Endothelial cell (in vitro differentiated cells): ENCODE measurements at regions not wholly inside any gene's neighbourhood (a gene's known extent, or its start where the extent isn't known, plus 50 kb on each side); places are given as distances from the start of the nearest gene placed in this dataset.

ENCODE experiments used
- DNase-seq: peaks from one replicate; pipeline ENCODE4 v3.0.0; 2021; ENCODE audit warnings: low spot score
- H3K27ac Mint-ChIP-seq: one replicate; pipeline ENCODE4 v1.8.0; 2021; ENCODE audit warnings: mixed read lengths, inconsistent platforms; ENCODE audit not compliant: unreplicated experiment
- H3K27me3 Mint-ChIP-seq: one replicate; pipeline ENCODE4 v1.8.0; 2021; ENCODE audit warnings: mild to moderate bottlenecking, moderate library complexity, mixed read lengths, inconsistent platforms; ENCODE audit not compliant: unreplicated experiment
- H3K36me3 Mint-ChIP-seq: one replicate; pipeline ENCODE4 v1.8.0; 2021; ENCODE audit warnings: mild to moderate bottlenecking, low read depth, mixed read lengths, inconsistent platforms; ENCODE audit not compliant: unreplicated experiment
- H3K4me1 Mint-ChIP-seq: one replicate; pipeline ENCODE4 v1.8.0; 2021; ENCODE audit warnings: mild to moderate bottlenecking, mixed read lengths, inconsistent platforms; ENCODE audit not compliant: unreplicated experiment
- H3K4me3 Mint-ChIP-seq: one replicate; pipeline ENCODE4 v1.8.0; 2021; ENCODE audit warnings: mild to moderate bottlenecking, mixed read lengths, inconsistent platforms; ENCODE audit not compliant: unreplicated experiment
- H3K9me3 Mint-ChIP-seq: one replicate; pipeline ENCODE4 v1.8.0; 2021; ENCODE audit warnings: mixed read lengths, inconsistent platforms; ENCODE audit not compliant: unreplicated experiment
- TF ChIP-seq, protein P1 (sequence below): fragments of 200-600 bp; sonication (generic); IDR thresholded peaks from one replicate; pipeline ENCODE4 v1.5.0; 2021; ENCODE audit warnings: antibody characterized with exemption; ENCODE audit not compliant: unreplicated experiment

DNA sequence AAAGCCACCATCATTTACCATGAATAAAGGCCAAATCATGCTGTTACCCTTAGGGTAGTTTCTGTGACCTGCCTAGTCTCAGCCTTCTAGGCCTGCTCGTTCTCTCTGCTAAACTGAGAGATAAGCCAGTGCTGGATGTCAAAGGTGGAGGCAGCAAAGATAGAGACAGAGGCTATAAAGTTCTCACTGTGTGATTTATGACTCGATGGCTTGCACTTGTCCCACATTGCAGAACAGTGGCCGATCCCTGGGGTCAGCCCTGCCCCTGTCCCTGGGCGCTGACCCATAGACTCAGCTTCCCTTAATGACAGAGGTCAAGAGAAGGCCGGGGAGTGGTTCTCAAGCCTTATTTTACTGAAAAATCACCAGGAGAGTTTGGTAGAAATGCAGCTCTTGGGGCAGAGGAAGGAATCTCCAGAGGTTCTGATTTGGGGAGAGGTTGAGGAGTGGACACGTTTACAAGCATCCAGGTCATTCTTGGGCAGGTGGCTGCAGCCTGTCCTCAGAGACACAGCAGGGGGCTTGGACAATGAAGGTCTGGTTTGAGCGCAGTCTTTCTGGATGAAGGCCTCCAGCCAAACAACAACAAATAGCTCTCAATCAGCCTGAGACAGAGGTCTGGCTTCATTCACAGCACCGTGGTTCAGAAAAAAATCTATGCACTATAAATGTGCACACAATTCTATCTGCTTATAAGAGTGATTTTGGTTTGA lies 143.5 kb downstream of the ACKR3 start:
- no peaks in the 10 kb centered on the region for H3K9me3 Mint-ChIP-seq
- H3K4me1 Mint-ChIP-seq = no peaks in the 10 kb centered on the region
- H3K27ac Mint-ChIP-seq = no peak overlapping the region
- H3K4me3 Mint-ChIP-seq = no peak overlapping the region
- peaks cover 4% of the 10 kb centered on the region for H3K27me3 Mint-ChIP-seq
- TF ChIP-seq, protein P1, sequence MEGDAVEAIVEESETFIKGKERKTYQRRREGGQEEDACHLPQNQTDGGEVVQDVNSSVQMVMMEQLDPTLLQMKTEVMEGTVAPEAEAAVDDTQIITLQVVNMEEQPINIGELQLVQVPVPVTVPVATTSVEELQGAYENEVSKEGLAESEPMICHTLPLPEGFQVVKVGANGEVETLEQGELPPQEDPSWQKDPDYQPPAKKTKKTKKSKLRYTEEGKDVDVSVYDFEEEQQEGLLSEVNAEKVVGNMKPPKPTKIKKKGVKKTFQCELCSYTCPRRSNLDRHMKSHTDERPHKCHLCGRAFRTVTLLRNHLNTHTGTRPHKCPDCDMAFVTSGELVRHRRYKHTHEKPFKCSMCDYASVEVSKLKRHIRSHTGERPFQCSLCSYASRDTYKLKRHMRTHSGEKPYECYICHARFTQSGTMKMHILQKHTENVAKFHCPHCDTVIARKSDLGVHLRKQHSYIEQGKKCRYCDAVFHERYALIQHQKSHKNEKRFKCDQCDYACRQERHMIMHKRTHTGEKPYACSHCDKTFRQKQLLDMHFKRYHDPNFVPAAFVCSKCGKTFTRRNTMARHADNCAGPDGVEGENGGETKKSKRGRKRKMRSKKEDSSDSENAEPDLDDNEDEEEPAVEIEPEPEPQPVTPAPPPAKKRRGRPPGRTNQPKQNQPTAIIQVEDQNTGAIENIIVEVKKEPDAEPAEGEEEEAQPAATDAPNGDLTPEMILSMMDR = no peak
- no peaks in the 10 kb centered on the region for H3K36me3 Mint-ChIP-seq
- no peak for DNase-seq

DNA sequence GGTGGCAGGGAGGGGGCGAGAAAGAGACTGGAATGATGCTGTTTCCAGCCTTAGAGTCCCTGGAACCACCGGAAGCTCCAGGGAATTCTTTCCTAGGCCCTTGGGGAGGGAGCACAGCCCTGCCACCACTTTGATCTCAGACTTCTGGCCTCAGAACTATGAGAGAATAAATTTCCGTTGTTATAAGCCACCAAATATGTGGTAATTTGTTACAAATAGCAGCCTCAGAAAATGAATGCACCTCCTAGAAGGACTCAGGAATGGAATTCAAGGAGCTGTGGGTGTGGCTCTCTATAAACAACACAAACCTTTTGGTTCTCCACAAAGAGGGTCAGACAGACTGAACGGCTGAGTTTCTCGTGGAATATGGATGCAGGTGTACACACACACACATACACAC lies 144.5 kb downstream of the ACKR3 start:
- Mint-ChIP-seq H3K4me3 (no peak overlapping the region), H3K27me3 (peaks cover 4% of the 10 kb centered on the region), H3K27ac (no peak overlapping the region), H3K36me3 (no peaks in the 10 kb centered on the region), H3K4me1 (peaks cover 4% of the 10 kb centered on the region), H3K9me3 (no peaks in the 10 kb centered on the region)
- DNase-seq = no peak
- TF ChIP-seq, protein P1 = no peak

DNA sequence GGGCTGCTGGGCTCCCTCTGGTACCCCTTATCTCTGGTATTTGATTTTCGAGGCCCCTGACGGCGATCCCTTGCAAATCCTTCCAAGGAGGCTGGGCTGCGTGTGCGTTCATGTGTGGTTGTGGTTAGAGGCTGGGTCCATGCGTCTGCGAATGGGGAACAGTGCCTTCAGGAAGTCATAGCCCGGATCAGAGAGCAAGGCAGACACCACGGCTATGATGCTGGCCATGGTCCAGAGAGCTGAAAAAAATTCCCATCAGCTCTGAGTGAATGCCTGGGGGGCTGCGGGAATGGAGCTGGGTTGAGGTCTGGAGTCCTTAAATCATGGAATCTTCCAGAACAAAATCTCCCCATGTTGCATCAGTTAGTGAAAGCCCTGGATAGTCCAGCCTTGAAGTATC lies 145.5 kb downstream of the ACKR3 start:
- peaks cover 10% of the 10 kb centered on the region for H3K4me1 Mint-ChIP-seq
- no peaks in the 10 kb centered on the region for H3K36me3 Mint-ChIP-seq
- no peak overlapping the region for H3K4me3 Mint-ChIP-seq

DNA sequence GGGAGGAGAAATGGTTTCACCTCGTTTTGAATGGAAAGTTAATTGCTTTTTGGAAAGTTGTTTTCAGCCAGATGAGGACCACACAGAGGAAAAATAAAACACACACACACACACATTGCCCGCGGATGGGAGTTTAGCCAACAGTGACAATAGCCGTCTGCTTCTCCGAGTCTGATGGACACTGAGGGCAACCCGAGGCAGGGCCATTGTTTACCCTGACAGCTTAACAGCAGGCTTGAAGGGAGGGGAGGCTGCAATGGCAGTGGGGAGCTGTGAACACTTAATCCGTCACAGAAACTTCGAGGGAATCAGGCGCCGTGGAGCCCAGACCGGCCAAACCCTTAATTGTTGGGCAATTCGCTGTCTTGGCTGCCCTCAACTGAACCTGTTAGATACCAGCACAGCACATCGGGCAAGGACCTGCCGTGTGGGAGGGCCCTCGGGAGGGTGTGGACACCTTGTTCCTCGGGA lies 145.9 kb downstream of the ACKR3 start:
- Mint-ChIP-seq H3K27ac (no peak overlapping the region), H3K36me3 (no peaks in the 10 kb centered on the region), H3K27me3 (peaks cover 6% of the 10 kb centered on the region), H3K4me3 (no peak overlapping the region), H3K4me1 (peaks cover 10% of the 10 kb centered on the region), H3K9me3 (no peaks in the 10 kb centered on the region)
- TF ChIP-seq, protein P1 = no peak
- no peak for DNase-seq

More for the DNA sequence above, 145.5 kb downstream of the ACKR3 start:
- DNase-seq = no peak
- TF ChIP-seq, protein P1 = no peak
- Mint-ChIP-seq H3K27ac (no peak overlapping the region), H3K9me3 (no peaks in the 10 kb centered on the region), H3K27me3 (peaks cover 6% of the 10 kb centered on the region)

DNA sequence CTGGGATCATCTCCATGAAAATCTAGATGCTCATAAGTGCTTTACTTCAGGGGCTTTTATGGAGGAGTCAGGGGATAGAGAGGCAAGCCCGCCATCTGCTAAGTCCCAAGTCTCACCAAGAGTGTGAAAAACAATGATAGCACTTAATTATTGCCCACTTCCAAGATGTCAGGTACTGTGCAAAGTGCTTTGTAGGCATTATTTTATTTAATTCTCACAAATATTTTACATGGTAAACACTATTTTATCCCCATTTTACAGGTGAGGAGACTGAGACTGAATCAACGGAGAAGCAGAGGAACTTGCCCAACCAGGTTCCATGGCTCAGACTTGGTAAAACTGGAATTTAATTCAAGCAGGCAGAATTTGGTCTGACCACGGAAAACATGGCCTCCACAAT lies 147.5 kb downstream of the ACKR3 start:
- Mint-ChIP-seq H3K9me3 (no peaks in the 10 kb centered on the region), H3K27me3 (peaks cover 6% of the 10 kb centered on the region), H3K36me3 (no peaks in the 10 kb centered on the region), H3K4me3 (no peak overlapping the region), H3K27ac (no peak overlapping the region), H3K4me1 (peaks cover 10% of the 10 kb centered on the region)
- TF ChIP-seq, protein P1 = no peak
- no peak for DNase-seq
